ENCODE measurements at regions not wholly inside any gene's neighbourhood (a gene's known extent, or its start where the extent isn't known, plus 50 kb on each side); places are given as distances from the start of the nearest gene placed in this dataset.
"Not testable (repeated sequence)": the region's sequence is repeated elsewhere in the genome, so short reads cannot be mapped to it uniquely, and the experiment has no call there.

DNA sequence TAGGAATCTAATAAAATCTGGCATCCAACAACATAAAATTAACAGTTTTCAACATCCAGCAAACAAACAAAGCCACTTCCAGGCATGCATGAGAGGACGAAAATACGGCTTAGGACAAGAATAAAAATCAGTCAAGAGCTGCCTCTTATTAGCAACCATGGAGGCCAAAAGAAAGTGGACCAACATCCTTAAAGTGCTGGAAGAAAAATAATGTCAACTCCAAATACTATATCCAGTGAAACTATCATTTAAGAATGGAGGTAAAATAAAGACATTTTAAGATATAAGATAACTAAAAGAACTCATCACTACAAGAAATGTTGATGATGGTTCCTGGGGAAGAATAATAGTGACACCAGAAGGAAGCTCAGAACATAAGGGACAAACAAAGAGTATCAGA, 224.0 kb upstream of the IRX4 start:
- DNase-seq (ENCODE audit: low spot score): no peak

DNA sequence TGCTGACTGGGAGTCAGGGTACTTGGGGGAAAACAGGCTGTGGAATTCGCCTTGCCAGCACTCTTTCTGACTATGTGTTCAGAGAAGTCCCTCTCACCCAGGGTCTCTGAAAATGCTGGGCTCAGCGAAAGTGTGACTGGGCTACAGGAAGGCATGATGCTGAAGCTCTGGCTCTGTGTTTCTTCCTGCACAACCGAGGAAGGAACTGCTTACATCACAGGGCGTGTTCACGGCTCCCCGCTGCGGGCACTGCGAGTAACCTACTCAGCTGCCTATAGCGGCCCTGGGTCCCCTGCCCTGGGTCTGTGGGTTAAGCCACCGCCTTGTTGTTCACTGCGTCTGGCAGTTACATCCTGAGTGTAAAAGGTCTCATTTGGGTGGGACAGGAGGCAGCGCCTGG, 222.4 kb upstream of the IRX4 start:
- no peak for DNase-seq (ENCODE audit: low spot score)

GRCh38 chr5:2103940-2104339, 221.2 kb upstream of the IRX4 start:
- no peak for DNase-seq (ENCODE audit: low spot score)

DNA sequence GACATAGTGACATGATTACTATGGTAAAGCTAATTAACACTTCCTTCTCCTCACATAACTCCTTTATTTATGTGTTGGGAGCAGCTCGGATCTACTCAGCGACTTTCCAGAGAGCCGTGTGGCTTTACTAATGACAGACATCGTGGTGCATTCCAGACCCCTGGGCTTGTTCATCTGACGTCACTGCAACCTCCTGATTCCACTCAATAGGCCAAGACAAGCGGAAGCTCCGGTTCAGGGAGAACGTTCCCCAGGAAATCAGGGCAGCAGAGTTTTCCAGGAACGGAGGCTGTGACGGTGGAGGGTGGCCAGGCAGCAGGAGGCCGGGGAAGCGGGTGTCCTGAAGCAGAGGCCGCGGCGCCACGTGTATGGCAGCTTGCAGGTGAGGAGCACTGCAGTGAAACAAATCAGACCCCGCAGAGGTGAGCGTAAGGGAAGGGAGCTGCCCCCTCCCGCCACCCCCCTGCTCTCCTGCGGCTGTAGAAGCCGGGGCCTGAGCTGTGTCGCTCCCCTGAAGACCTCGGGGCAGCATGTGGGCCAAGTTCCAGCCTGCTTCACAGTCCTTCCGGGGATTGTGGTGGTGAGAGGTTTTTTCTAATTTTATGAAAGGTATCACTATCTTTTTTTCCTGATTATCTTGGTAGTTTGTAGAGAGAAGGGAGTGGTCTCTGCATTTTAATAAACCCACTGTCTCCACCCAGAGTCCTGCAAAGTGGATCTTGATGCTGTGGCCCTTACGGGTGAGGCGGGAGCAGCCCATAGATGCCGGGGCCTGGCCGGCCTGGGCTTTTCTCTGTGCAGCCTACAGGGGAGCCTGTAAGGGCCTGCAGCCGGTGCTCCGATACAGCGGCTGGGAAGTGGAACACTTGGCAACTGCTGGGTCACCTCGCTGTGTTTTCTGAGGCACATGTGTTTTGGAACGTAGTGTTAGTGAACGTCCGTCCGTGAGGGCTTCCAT, 220.4 kb upstream of the IRX4 start:
- no peak for DNase-seq (ENCODE audit: low spot score)

DNA sequence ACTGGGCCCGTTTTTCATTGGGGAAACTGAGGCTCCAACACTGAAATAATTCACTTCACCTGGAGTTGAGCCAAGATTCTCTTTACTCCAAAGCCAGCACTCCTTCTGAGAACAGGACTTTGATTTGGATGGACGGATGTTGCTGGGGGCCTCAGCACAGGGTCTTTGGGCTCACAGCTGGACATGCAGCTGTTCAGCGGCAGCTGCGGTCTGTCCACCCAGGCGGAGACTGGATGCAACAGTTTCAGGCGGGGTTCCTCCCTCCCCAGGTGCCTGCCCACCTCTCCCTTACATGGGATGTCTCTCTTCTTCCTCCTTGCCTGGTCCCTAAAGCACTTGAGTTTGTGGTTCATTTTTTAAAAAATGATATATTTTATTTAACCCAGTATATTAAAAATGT, 219.0 kb upstream of the IRX4 start:
- no peak for DNase-seq (ENCODE audit: low spot score)

DNA sequence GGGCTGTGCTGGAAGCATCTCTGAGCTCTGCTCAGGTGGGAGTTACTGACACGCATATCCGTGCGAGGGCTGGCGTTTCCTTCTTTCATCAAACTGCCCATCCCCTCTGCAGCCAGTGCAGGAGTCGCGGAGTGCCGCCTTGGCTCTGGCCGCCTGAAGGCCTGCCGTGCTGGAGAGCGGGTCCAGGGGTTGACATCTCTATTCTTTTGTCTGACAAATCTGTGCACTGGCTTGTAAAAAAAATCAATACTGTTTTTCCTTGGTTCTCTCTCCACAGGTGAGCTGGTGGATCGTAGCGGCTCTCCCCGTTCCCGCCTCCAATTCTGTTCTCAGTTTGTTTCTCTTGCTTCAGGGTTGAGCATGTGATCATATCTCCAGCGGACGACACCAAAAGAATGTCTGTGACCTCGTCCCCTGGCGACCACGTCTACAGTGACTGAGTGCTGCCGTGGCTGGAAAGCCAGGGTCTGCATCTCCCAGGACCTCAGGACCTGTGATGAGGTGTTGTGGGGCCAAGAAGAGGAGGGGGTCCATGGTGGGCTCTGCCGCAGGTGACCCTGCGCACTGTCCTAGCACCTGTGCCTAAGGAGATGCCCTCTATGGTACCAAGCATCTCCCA, 214.3 kb upstream of the IRX4 start:
- DNase-seq (ENCODE audit: low spot score): no peak

DNA sequence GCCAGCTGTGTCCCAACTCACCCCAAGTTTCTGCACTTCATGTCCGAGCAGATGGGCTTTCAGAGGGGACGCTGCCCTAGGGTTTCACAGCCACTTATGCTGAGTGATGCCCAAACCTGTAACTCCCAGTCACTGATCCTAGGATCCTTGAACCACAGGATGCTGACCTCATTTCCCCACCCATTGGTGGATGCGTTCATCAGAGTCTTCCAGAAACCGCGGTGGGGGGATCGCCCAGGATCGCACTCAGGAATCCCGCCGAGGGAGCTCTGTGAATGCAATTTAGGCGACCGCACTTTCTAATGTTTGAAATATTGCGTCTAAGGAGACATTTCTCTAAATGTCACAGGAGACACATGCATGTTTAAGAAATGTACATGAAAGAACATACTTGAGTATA, 212.3 kb upstream of the IRX4 start:
- DNase-seq (ENCODE audit: low spot score): no peak

GRCh38 chr5:2094616-2094995, 211.9 kb upstream of the IRX4 start:
- DNase-seq (ENCODE audit: low spot score): no peak

GRCh38 chr5:2093859-2094615, 211.3 kb upstream of the IRX4 start:
- DNase-seq (ENCODE audit: low spot score): no peak

GRCh38 chr5:2091921-2092320, 209.2 kb upstream of the IRX4 start:
- no peak for DNase-seq (ENCODE audit: low spot score)

- no peak for DNase-seq (ENCODE audit: low spot score)
Observed at GRCh38 chr5:2087980-2088379, 205.3 kb upstream of the IRX4 start.

- no peak for DNase-seq (ENCODE audit: low spot score)
Observed at GRCh38 chr5:2075365-2075764, 192.6 kb upstream of the IRX4 start.

DNA sequence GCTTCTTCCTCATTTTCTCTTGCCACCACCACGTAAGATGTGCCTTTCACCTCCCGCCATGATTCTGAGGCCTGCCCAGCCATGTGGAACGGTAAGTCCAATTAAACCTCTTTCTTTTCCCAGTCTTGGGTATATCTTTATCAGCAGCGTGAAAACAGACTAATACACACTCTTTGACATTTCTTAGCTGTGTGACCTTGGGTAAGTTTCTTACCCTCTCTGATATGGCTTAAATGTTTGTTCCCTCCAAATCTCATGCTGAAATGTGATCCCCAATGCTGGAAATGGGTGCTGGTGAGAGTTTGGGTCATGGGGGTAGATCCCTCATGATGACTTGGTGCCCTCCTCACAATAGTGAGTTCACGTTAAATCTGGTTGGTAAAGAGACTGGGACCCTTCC, 188.8 kb upstream of the IRX4 start:
- no peak for DNase-seq (ENCODE audit: low spot score)

DNA sequence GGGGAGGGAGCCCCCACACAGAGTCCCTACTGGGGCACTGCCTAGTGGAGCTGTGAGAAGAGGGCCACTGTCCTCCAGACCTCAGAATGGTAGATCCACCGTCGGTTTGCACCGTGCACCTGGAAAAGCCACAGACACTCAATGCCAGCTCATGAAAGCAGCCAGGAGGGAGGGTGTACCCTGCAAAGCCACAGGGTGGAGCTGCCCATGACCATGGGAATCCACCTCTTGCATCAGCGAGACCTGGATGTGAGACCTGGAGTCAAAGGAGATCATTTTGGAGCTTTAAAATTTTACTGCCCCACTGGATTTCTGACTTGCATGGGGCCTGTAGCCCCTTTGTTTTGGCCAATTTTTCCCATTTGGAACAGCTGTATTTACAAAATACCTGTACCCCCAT, 188.1 kb upstream of the IRX4 start:
- not testable (repeated sequence) for DNase-seq (ENCODE audit: low spot score)

DNA sequence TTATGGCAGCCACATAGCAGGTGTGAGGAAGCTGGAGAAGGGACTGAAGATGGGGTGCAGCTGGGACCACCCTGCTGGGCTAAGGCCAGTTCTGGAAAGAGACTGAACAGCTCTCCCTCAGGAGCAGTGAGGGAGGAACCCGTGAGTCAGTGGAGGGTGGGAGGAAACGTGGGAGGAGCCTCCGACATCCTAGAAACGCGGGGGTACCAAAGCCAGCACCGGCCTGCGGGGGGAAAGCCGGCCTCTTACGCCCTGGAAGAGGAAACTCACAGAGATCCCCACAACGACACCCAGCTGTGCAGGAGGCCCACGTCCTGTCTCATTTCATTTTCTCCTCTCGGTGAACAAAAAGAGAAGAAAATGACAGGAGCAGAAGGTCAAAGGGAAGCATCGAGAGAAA, 185.8 kb upstream of the IRX4 start:
- DNase-seq (ENCODE audit: low spot score): no peak

DNA sequence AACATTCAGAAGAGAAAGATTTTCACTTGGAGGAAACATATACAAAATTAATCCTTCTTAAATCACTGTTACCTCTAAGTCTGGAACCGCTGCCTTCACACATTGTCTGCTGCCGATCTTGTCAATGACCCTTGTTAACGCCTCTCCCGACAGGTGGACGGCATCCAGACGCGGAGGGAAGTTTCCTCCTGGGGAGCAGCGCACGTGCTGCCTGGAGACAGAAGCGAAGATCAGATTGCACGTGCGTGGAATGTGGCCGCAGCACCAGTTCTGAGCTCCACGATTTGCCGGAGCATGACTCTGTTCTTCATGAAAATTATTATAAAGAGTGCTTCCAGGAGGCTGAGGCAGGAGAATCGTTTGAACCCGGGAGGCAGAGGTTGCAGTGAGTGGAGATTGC, 183.6 kb upstream of the IRX4 start:
- no peak for DNase-seq (ENCODE audit: low spot score)

- not testable (repeated sequence) for DNase-seq (ENCODE audit: low spot score)
Observed at GRCh38 chr5:2063380-2063779, 180.7 kb upstream of the IRX4 start.

- DNase-seq (ENCODE audit: low spot score): no peak
Observed at GRCh38 chr5:2052687-2053086, 170.0 kb upstream of the IRX4 start.

DNA sequence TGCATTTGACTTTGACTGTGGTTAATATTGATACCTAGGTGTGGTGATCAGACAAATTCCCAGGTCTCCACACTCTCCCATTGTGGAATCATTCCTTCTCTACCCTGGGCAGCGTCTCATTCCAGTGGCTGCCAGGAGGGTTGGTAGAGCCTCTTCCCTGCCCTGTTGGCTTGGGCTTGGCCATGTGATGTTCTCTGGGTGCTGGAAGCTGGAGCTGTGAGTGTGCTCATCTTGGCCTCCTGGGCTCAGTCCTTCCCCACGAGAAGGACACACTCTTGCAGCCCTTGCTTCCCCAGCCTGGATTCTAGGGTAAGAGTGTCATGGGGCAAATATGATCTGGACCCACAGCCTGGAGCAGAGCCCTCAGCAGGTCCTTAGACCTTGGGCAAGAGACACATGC, 167.2 kb upstream of the IRX4 start:
- DNase-seq (ENCODE audit: low spot score): no peak

GRCh38 chr5:2048664-2049063, 165.9 kb upstream of the IRX4 start:
- DNase-seq (ENCODE audit: low spot score): no peak

GRCh38 chr5:2047341-2047927, 164.7 kb upstream of the IRX4 start:
- DNase-seq (ENCODE audit: low spot score): no peak

GRCh38 chr5:2044041-2044440, 161.3 kb upstream of the IRX4 start:
- no peak for DNase-seq (ENCODE audit: low spot score)
